Right ventricle myocardium superior (tissue), 1 donor: ENCODE measurements at regions not wholly inside any gene's neighbourhood (a gene's known extent, or its start where the extent isn't known, plus 50 kb on each side); places are given as distances from the start of the nearest gene placed in this dataset.
"Not testable (repeated sequence)": the region's sequence is repeated elsewhere in the genome, so short reads cannot be mapped to it uniquely, and the experiment has no call there.

Source experiments
- ATAC-seq: fragments of 200-7000 bp; cut with Tn5 transposase; one replicate; pipeline ENCODE4 v1.9.1; 2020; ENCODE audit warnings: mild to moderate bottlenecking; ENCODE audit not compliant: poor library complexity
- DNase-seq: peaks from one replicate; pipeline ENCODE4 v3.0.0-alpha.2; 2020
- intact Hi-C: fragments of 100-400 bp; cut with DNase I; formaldehyde crosslinking; loops from one replicate; pipeline ENCODE4 v1.11.2; 2022
- donor health status: DM: no; HTN: yes; CAD: no; lungs with severe emphysema.

DNA sequence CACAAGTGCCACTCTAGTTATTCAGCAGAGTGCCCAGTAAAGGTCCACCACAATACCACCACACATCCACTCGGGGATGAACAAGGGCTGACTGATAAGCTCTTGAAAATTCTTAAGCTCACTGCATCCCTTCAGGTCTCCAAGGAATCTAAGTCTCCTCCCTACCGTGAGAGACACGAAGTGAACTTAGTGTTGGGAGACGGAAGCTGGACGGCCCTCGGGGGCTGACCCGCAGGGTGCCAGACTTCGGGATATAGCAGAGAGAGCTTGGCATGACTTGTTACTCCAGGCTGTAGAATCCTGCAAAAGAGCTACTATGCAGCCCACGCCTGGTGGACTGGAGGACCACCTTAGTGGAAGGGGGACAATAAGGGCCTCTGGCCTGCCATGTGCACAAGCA lies 75.1 kb downstream of the LYZL1 start:
- ATAC-seq, DNase-seq, intact Hi-C loops: not testable (repeated sequence)

DNA sequence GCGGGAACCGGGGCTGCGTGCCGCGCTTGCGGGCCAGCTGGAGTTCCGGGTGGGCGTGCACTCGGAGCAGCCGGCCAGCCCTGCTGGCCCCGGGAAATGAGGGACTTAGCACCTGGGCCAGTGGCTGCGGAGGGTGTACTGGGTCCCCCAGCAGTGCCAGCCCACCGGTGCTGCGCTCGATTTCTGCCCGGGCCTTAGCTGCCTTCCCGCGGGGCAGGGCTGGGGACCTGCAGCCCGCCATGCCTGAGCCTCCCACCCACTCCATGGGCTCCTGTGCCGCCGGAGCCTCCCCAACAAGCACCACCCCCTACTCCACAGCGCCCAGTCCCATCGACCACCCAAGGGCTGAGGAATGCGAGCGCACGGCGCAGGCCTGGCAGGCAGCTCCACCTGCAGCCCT lies 77.3 kb downstream of the LYZL1 start:
- intact Hi-C loops, DNase-seq, ATAC-seq: not testable (repeated sequence)

DNA sequence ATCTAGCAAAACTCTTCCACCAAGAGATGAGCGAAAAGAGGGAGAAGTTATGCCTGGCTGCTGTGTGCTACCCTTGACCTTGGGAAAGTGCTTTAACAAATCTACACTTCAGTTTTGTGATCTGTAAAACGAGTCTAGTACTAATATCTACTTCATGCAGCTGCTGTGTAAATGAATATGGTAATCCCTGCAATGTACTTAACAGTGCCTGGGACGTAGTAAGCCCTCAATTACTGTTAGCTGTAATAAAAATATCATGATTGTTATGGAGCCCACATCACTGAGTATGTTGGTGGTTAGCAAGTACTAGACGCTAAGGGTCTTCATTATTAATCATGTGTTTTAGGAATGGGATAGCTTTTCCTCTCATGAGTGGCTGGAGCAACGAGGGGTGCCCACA lies 80.5 kb downstream of the LYZL1 start:
- DNase-seq (no peak), ATAC-seq (no peak)
- intact Hi-C loops, result no loop called here

DNA sequence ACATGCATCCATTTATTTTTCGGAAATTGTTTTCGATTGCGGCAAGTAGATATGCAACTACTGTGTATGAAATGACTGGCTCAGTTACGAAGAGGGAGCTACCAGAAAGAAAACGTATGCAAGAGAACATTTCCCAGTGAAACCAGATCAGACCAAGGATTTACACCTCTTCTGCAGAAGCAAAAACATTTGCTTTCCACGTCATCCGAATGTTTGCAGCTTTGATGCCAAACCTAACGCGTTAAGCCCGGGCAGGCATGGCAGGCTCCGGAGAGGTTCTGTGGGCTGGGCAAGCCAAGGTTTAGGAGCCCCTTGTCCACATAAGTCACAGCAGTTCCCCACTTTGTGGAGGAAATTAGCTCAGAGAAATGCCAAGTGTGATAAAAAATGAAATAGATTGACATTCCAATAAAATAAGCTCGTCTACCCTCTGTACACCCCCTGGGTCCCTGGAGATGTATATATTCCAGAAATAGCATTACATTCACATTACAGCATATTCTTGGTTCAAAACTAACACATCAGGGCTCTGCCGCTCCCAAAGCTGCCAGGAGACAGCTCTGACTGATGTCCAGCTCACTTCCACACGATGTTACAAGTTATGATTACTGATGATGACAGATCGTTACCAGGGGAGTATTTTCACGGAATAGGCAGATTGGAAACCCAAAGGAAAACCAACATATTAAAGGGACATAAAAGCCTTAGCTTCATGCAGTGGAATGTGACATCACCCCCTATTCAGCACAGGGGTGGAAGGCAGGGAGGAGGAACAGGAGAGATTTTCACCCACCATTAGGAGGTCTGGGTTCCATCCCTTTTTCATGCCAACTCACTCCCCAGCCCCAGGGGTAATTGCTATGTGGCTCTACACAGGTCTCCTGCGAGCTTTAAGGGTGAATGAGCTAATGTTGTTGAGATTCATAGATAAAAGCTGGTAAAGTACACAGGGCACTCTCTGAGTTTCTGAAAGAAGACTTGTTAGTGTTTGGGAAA lies 81.5 kb downstream of the LYZL1 start:
- DNase-seq (no peak), ATAC-seq (peak; percentile 34)
- intact Hi-C loops, result no loop called here

DNA sequence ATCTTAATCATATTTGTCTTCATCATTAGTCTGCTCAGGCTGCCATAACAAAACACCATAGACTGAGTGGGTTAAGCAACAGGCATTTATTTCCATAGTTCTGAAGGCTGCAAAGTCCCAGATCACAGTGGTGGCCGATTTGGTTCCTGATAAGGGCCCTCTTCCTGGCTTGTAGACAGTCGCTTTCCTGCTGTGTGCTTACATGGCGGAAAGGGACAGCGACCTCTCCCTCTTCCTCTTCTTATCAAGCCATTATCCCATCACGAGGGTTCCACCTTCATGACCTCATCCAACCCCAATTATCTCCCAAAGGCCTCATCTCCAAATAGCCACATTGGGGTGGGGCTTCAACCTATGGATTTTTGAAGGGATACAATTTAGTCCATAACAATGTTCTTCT lies 84.0 kb downstream of the LYZL1 start:
- ATAC-seq (no peak), DNase-seq (no peak)
- intact Hi-C loops, result no loop called here

DNA sequence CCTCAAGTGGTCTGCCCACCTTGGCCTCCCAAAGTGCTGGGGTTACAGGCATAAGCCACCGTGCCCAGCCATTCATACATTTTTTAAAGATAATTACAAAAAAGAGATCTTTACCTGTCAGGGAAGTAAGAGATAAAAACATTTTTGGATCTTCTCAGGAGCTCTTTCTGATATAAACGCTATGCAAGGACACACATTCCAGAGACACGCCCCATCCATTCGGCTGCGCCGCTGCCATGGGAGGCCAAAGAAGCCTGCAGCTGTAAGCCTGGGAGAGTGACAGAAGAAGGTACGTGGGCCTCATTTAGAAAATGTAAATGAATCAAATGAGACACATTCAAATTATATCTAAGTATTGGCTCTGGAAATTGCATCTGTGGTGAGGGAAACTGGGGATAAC lies 85.3 kb downstream of the LYZL1 start:
- no peak for ATAC-seq
- intact Hi-C loops, result no loop called here
- no peak for DNase-seq

DNA sequence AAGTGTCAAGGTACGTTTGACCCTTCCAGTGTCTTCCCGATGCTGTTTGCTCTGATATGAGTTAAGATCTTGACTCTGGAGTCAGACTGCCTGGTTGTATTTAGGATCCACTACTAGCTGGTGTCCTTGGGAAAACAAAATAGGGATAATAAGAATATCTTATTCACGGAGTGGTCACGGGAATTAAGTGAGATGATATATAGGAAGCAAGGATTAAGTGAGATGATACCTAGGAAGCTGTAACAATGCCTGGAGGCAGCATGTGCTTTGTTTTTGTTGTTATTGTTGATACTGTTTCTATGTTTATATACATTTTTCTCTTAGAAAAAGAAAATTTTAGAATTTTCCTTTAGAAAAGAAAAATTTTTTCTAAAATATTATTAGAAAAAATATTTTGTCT lies 87.0 kb downstream of the LYZL1 start:
- DNase-seq, result no peak
- intact Hi-C loops, result no loop called here
- no peak for ATAC-seq

DNA sequence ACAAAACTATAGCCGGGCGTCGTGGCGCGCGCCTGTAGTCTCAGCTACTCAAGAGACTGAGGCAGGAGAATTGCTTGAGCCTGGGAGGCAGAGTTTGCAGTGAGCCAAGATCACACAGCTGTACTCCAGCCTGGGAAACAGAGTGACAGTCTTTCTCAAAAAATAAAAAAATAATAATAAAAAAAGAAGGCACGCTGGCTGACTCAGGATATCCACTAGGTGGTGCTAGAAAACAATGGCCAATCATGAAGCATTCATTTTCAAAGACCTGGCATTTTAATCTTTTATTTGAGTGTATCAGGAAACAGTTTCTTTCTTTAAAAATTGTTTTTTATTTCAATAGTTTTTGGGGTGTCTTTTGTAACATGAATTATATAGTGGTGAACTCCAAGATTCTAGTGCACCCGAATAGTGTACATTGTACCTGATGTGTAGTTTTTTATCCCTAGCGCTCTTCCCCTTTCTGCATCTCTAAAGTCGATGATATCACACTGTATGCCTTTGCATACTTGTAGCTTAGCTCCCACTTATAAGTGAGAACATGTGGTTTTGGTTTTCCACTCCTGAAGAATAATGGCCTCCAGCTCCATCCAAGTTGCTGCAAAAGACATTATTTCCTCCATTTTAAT lies 88.6 kb downstream of the LYZL1 start:
- peak; percentile 41 for ATAC-seq
- DNase-seq, result no peak
- intact Hi-C loops, result no loop called here

DNA sequence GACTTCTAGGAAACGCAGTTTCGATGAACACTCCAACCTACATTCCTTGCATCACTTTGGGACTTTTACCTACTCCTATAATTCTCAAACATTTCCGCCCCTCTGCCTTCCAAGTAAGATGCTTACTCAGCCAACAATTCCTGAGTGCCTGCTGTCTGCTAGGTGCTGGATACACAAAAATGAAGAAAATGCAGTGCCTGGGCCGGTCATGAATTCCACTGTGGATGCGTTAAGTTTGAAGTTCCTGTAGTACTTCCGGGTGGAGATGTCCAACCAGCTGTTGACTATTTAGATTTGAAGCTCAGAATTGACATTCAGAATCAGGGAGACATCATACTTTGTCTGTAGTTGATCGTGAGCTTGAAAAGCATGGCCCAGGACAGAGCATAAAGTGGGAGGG lies 89.2 kb downstream of the LYZL1 start:
- ATAC-seq, result no peak
- DNase-seq, result no peak
- intact Hi-C loops, result no loop called here

DNA sequence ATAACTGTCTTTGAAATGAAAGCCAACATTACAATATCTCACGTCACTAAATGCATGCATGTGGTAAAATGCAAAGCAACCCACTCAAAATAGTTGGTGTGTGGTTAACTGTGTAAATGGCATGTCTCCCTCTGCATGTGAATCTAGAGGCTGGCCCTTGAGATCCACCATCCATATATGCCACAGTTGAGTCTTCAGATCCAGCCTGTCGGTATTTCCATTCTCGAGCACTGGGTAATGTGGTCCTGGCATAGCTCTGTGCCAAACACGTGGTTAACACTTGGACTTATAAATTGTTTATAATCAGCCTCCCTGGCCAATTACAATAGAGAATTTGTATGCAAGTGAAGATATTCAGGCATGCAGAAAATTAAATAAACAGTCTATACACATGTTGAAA lies 90.3 kb downstream of the LYZL1 start:
- DNase-seq, result no peak
- intact Hi-C loops, result no loop called here
- ATAC-seq, result no peak

DNA sequence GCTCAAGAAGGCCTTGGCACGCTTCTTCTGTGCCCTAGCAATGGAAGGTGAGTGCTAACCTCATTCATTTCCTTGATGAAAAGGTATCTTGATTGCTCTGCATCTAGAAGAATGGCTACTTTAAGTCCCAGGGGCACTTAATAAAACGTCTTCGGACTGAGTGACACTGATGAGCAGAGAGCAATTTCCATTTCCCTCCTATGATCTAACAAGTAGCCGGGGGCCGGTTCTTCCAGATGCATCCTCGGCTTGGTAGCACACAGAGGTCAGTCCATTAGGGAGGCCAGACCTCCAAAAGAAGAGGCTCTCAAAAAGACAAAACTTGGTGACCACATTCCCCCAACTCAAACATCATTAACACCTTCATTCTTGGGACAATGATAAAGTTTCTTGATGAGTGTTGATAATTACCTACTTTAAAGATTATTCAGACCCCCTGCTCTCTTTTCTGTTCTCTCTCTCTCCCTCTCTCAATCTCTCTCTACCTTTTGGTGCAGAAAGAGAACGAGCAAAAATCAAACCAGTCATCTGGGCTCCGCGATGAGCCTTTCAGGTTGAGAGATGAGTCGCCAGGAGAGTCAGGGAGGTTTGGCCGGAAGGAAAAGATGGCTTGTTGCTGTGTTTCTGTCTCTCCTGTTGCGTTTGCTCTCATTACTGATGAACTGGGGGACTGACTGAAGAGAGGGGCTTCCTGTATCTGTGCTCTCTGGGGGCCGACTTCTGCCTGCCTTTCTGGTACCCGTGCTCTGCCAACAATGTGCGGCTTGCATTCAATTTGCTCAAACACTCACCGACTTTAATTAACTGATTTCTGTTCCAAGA lies 91.1 kb downstream of the LYZL1 start:
- intact Hi-C loops, ATAC-seq, DNase-seq: not testable (repeated sequence)

DNA sequence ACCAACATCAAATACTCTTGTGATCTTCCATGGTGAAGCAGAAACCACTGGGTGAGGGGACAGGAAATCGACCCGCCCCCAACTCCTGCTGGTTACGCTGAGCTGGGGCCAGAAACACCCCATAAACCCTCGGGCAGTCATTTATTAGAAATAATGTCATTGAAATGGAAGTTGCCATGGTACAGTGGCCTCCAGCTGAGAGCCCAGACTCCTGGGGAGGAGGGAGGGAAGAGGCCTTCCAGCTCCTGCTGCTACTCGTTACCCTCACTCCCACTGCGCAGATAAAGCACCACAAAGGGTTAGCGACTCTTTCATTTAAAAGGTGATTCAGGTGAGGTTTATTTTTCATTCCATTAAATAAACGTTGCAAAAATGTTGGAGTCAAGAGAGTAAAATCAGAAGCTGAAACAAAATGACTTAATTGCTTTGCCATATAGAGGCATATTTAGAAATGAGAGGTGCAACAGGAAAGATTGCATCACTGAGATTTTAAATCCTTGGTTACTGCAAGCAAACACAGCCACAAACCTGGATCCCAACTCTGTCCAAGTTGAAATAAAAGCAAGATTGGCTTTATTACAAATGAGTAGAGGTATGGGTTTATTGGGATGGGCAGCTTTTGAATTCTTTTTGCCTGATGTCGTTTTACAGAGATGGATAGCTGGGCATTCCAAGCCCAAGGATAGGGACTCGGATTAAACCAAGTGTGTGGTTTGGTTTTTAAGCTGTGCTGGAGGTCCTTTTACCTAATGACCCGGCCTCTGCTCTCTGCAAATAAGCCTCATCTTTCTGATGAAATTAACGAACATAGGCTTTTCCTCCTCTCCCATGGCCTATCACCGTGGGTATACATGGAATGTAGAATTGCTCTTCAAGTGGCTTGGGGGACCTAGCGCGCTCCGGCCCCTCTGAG lies 92.0 kb downstream of the LYZL1 start:
- ATAC-seq, DNase-seq, intact Hi-C loops: not testable (repeated sequence)

DNA sequence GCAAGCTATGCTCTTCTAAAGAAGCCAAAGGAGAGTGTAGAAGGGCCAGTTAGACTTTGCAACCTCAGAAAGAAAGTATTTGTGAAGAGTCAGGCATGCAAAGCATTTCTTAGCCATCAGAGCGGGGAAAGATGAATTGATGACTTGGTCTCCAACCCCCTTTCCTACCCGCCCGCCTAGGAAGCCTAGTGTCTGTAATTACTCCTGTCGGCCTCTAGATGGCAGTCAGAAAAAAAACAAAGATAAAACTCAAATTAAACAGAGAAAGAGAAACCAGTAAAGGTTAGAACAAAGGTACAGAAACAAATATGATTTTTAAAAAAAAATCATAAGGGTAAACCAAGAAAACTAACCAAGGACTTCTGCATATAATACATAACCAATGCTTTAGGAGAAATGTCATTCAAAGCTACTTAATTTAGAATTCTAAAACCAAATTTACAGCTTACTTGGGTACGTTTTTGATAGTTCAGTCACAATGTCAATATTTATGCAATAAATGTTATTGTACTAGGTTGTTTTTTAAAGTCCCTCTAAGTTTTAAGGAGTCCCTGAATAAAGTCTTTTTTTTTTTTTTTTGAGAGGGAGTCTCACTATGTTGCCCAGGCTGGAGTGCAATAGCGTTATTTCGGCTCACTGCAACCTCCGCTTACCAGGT lies 97.6 kb downstream of the LYZL1 start:
- no peak for DNase-seq
- ATAC-seq, result peak; percentile 55
- intact Hi-C loops, result no loop called here

DNA sequence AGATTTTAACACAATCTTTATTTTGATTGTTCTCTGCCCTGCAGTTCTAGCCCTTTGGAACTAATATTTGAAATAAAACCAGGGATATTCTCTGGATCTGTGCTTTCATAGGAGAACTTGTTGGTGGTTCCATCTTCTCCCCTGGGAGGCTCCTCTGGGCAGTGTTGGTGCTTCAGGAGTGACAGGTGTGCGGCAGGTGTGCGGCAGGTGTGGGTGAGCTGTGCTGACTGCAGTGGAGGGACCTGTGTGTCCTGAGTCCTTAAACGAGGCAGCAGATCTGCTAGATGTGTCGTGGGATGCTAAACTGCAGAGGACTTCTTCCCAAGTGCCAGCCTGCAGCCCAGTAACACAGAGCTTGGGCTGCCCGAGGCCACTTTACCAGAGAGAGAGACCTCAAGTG lies 98.4 kb downstream of the LYZL1 start:
- DNase-seq (no peak), ATAC-seq (no peak)
- intact Hi-C loops, result no loop called here

DNA sequence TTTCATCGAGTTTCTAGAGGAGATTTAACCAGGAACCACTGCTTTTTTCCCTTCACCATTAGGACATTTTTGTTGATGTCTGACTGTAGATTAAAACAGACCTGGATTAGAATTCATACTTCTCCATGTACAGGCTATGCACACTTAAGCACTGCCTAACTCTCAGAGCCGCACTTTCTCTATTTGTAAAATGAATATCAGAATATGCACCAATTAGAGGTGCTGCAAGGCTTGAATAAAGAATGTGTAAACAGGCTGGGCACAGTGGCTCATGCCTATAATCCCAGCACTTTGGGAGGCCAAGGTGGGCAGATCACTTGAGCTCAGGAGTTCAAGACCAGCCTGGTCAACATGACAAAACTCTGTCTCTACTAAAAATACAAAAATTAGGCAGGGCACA lies 99.2 kb downstream of the LYZL1 start:
- DNase-seq, intact Hi-C loops, ATAC-seq: not testable (repeated sequence)

DNA sequence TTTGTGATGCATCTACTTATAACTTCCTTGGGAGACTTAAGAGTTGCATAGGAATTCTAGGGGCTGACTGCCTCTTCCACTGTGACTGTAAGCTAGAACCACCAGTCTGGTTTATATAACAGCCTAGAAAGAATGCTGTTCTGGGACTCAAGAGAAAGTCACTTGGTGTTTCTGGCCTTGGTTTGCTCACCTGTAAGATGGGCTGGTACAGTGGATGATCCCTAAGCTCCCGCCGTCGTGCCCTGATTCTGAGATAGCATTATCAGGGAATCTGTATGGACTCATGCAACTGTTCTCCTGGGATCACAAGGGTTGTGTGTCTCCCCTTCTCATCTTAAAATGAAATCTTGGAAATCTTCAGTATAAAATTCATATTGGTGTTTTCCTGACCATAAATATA lies 100.6 kb downstream of the LYZL1 start:
- ATAC-seq (no peak), DNase-seq (no peak)
- intact Hi-C loops, result no loop called here

DNA sequence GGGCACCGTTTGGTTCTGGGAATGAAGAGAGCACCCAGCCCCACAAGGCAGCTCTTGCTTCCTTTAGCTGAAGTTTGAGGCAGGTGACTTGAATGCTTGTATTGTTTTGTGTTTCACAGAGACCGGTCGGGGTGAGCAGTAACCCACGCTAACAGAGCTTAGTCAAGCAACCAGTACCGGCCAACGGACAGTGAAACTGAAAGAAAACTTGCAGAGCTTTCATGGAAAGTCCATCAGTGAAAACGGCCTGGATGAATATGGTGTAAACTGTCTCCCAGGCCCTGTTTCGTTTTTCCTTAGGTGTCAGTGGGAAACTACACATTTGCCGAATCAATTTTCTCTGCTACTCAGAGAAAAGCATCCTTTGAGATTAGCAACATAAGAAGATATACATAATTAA lies 101.1 kb downstream of the LYZL1 start:
- DNase-seq (no peak), ATAC-seq (no peak)
- intact Hi-C loops, result loop anchor here (5.0 to 10.0 kb wide), 2 partner anchors 57 to 105 kb away; no protein-coding TSS in a partner anchor
